A673 (cell line): ENCODE measurements at regions not wholly inside any gene's neighbourhood (a gene's known extent, or its start where the extent isn't known, plus 50 kb on each side); places are given as distances from the start of the nearest gene placed in this dataset.

ENCODE experiments used
- BruUV-seq: library from RNA; stranded (reverse); fragments of 400-500 nt; replicated peaks from 2 replicates; lab custom pipeline; 2021; lab: Mats Ljungman, UMichigan
- CTCF ChIA-PET: fragments of 300-600 bp; sonication (Branson Sonifier 250); formaldehyde crosslinking; loops from one replicate; lab custom pipeline; 2022; ENCODE audit warnings: antibody characterized with exemption; lab: Charles Lee
- POLR2A ChIA-PET: fragments of 300-600 bp; sonication (Branson Sonifier 250); formaldehyde crosslinking; loops from one replicate; lab custom pipeline; 2022; ENCODE audit warnings: antibody characterized with exemption; ENCODE audit not compliant: low non-redundant PET; lab: Charles Lee
- DNase-seq: peaks from one replicate; pipeline ENCODE4 v3.0.0-alpha.2; 2015; ENCODE audit warnings: low spot score
- H3K27ac ChIP-seq: fragments of 200-600 bp; sonication (generic); 2 replicates; pipeline ENCODE4 v1.5.1; 2016; ENCODE audit warnings: mixed run types, low read depth, mild to moderate bottlenecking, mixed read lengths, antibody characterized with exemption, low read length; ENCODE audit not compliant: poor library complexity, severe bottlenecking
- H3K27me3 ChIP-seq: fragments of 200-600 bp; sonication (generic); replicated peaks from 2 replicates; pipeline ENCODE4 v1.6.1; 2017; ENCODE audit warnings: mixed run types, low read depth, mild to moderate bottlenecking, mixed read lengths, antibody characterized with exemption, low read length; ENCODE audit not compliant: insufficient read depth, poor library complexity
- H3K36me3 ChIP-seq: fragments of 200-600 bp; sonication (generic); 2 replicates; pipeline ENCODE4 v1.6.1; 2016; ENCODE audit warnings: mixed run types, mild to moderate bottlenecking, mixed read lengths, antibody characterized with exemption, low read length; ENCODE audit not compliant: insufficient read depth, poor library complexity, severe bottlenecking
- H3K4me1 ChIP-seq: fragments of 200-600 bp; sonication (generic); 2 replicates; pipeline ENCODE4 v1.6.1; 2017; ENCODE audit warnings: mixed run types, mild to moderate bottlenecking, mixed read lengths, antibody characterized with exemption, low read length; ENCODE audit not compliant: insufficient read depth, poor library complexity, severe bottlenecking
- H3K4me3 ChIP-seq: fragments of 200-600 bp; sonication (generic); 2 replicates; pipeline ENCODE4 v1.5.1; 2016; ENCODE audit warnings: low read depth, mixed run types, mild to moderate bottlenecking, mixed read lengths, low read length; ENCODE audit not compliant: poor library complexity, severe bottlenecking
- H3K9me3 ChIP-seq: fragments of 200-600 bp; sonication (generic); 2 replicates; pipeline ENCODE4 v1.6.1; 2016; ENCODE audit warnings: mixed run types, low read depth, mild to moderate bottlenecking, mixed read lengths, antibody characterized with exemption, low read length; ENCODE audit not compliant: poor library complexity, severe bottlenecking
- CTCF ChIP-seq: fragments of 300-800, 200-600 bp; sonication (generic); conservative IDR thresholded peaks from 2 replicates; pipeline ENCODE4 v1.5.1; 2017; ENCODE audit warnings: low read depth, mild to moderate bottlenecking, antibody characterized with exemption, low read length, moderate library complexity, mixed read lengths
- EZH2 ChIP-seq: fragments of 200-600 bp; sonication (generic); IDR thresholded peaks from 2 replicates; pipeline ENCODE4 v1.6.1; 2017; ENCODE audit warnings: borderline replicate concordance, low read depth, mild to moderate bottlenecking, mixed read lengths, antibody characterized with exemption, low read length; ENCODE audit not compliant: poor library complexity, severe bottlenecking
- intact Hi-C: fragments of 100-400 bp; cut with micrococcal nuclease; formaldehyde crosslinking; loops from one replicate; pipeline ENCODE4 v1.10.0; 2022; ENCODE audit not compliant: unreplicated experiment

GRCh38 chr13:65553096-65553727, 1676.9 kb downstream of the PCDH9 start:
- POLR2A ChIA-PET, result no interaction called here
- Histone ChIP-seq H3K4me3 (no peak overlapping the region), H3K36me3 (no peaks in the 10 kb centered on the region), H3K9me3 (no peaks in the 10 kb centered on the region), H3K27me3 (no peaks in the 10 kb centered on the region), H3K27ac (no peak overlapping the region), H3K4me1 (no peaks in the 10 kb centered on the region)
- TF ChIP-seq EZH2, result no peak
- no peak for TF ChIP-seq CTCF
- CTCF ChIA-PET, result no interaction called here
- DNase-seq, result no peak
- no TSS peak for BruUV-seq
- intact Hi-C loops, result no loop called here

GRCh38 chr13:65551208-65551607, 1678.9 kb downstream of the PCDH9 start:
- BruUV-seq, result no TSS peak
- H3K4me3 ChIP-seq, result no peak overlapping the region
- no peaks in the 10 kb centered on the region for H3K27me3 ChIP-seq
- ChIA-PET POLR2A (no interaction called here), CTCF (no interaction called here)
- H3K27ac ChIP-seq, result no peak overlapping the region
- no peaks in the 10 kb centered on the region for H3K4me1 ChIP-seq
- no peaks in the 10 kb centered on the region for H3K9me3 ChIP-seq
- no peak for DNase-seq
- H3K36me3 ChIP-seq, result no peaks in the 10 kb centered on the region
- intact Hi-C loops, result no loop called here
- TF ChIP-seq CTCF, result no peak
- TF ChIP-seq EZH2, result no peak

- Histone ChIP-seq H3K4me3 (no peak overlapping the region), H3K27ac (no peak overlapping the region), H3K4me1 (no peaks in the 10 kb centered on the region), H3K27me3 (no peaks in the 10 kb centered on the region), H3K9me3 (no peaks in the 10 kb centered on the region), H3K36me3 (no peaks in the 10 kb centered on the region)
- DNase-seq, result peak; percentile 10
- CTCF ChIA-PET, result no interaction called here
- TF ChIP-seq CTCF, result no peak
- no peak for TF ChIP-seq EZH2
- no TSS peak for BruUV-seq
- POLR2A ChIA-PET, result no interaction called here
- intact Hi-C loops, result no loop called here
Observed at GRCh38 chr13:65540175-65540574, 1690.0 kb downstream of the PCDH9 start.
